ENCODE measurements at regions not wholly inside any gene's neighbourhood (a gene's known extent, or its start where the extent isn't known, plus 50 kb on each side); places are given as distances from the start of the nearest gene placed in this dataset.

DNA sequence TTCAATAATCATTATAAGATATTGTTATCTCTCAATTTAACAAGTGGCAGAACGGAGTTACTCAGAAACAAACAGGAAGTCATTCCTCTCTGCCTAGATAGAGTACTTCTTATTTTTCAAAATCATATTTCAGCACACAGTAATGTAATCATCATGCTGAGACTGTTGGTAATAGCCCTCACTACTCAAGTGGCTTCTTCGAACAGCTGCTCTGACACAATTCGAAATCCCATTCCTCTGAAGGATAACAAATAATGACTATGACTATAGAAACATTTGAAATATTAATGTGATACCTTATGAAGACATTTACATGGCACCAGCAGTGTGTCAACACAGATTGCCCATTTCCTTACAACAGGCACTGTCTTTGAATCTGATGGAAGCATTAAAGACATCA is 1249.8 kb downstream of the NSUN3 start:
- no peak for TF ChIP-seq EZH2phosphoT487 (IDR thresholded peaks at IDR 0.05; ENCODE audit: low read depth)
- TF ChIP-seq, protein P1, sequence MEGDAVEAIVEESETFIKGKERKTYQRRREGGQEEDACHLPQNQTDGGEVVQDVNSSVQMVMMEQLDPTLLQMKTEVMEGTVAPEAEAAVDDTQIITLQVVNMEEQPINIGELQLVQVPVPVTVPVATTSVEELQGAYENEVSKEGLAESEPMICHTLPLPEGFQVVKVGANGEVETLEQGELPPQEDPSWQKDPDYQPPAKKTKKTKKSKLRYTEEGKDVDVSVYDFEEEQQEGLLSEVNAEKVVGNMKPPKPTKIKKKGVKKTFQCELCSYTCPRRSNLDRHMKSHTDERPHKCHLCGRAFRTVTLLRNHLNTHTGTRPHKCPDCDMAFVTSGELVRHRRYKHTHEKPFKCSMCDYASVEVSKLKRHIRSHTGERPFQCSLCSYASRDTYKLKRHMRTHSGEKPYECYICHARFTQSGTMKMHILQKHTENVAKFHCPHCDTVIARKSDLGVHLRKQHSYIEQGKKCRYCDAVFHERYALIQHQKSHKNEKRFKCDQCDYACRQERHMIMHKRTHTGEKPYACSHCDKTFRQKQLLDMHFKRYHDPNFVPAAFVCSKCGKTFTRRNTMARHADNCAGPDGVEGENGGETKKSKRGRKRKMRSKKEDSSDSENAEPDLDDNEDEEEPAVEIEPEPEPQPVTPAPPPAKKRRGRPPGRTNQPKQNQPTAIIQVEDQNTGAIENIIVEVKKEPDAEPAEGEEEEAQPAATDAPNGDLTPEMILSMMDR (IDR thresholded peaks at IDR 0.05; ENCODE audit: low read depth, low read length) = no peak
